H1 (cell line): ENCODE measurements at regions not wholly inside any gene's neighbourhood (a gene's known extent, or its start where the extent isn't known, plus 50 kb on each side); places are given as distances from the start of the nearest gene placed in this dataset.

Experiments used
- ATF2 ChIP-seq: IDR thresholded peaks from 2 replicates; pipeline ENCODE4 v1.6.1; 2012; ENCODE audit warnings: low read length, inconsistent platforms
- POLR2AphosphoS5 ChIP-seq: IDR thresholded peaks from 2 replicates; pipeline ENCODE4 v1.6.1; 2011; ENCODE audit warnings: low read depth, low read length
- TAF1 ChIP-seq: IDR thresholded peaks from 2 replicates; pipeline ENCODE4 v1.6.1; 2011; ENCODE audit warnings: mild to moderate bottlenecking, low read depth, low read length
- YY1 ChIP-seq: IDR thresholded peaks from 2 replicates; pipeline ENCODE4 v1.6.1; 2011; ENCODE audit warnings: low read depth, mild to moderate bottlenecking, low read length

GRCh38 chr10:121240556-121240955 lies 357.7 kb downstream of the FGFR2 start:
- no peak for TF ChIP-seq TAF1
- no peak for TF ChIP-seq ATF2
- no peak for TF ChIP-seq POLR2AphosphoS5
- TF ChIP-seq YY1, result no peak
